HG03521 (cell line): ENCODE measurements at regions not wholly inside any gene's neighbourhood (a gene's known extent, or its start where the extent isn't known, plus 50 kb on each side); places are given as distances from the start of the nearest gene placed in this dataset.
A peak's percentile ranks its signal among the peaks of the same experiment; 100 is the strongest.

Experiments used
- ATAC-seq: cut with Tn5 transposase; IDR thresholded peaks from one replicate; pipeline ENCODE4 v1.9.1; 2021; ENCODE audit warnings: mild to moderate bottlenecking, moderate library complexity; ENCODE audit not compliant: unreplicated experiment

- ATAC-seq, result no peak
These were observed 355.4 kb downstream of the CRPPA start for GRCh38 chr7:16065939-16066338.

GRCh38 chr7:16063716-16064675, 357.3 kb downstream of the CRPPA start:
- ATAC-seq, result no peak

GRCh38 chr7:16063221-16063620, 358.1 kb downstream of the CRPPA start:
- no peak for ATAC-seq

- ATAC-seq, result no peak
These were observed 359.1 kb downstream of the CRPPA start for GRCh38 chr7:16062269-16062668.

GRCh38 chr7:16061630-16062029, 359.7 kb downstream of the CRPPA start:
- no peak for ATAC-seq

- no peak for ATAC-seq
These were observed 360.3 kb downstream of the CRPPA start for GRCh38 chr7:16061011-16061410.

GRCh38 chr7:16060502-16060901, 360.8 kb downstream of the CRPPA start:
- ATAC-seq, result no peak

- peak; percentile 74 for ATAC-seq
These were observed 365.9 kb downstream of the CRPPA start for GRCh38 chr7:16055263-16055976.

GRCh38 chr7:16051561-16052255, 365.2 kb upstream of the MEOX2 start:
- ATAC-seq, result no peak

GRCh38 chr7:16046041-16046440, 359.6 kb upstream of the MEOX2 start:
- ATAC-seq, result no peak

GRCh38 chr7:16045296-16045695, 358.8 kb upstream of the MEOX2 start:
- ATAC-seq, result no peak

GRCh38 chr7:16044645-16045044, 358.2 kb upstream of the MEOX2 start:
- ATAC-seq, result no peak

GRCh38 chr7:16040346-16040745, 353.9 kb upstream of the MEOX2 start:
- no peak for ATAC-seq

GRCh38 chr7:16038906-16039305, 352.4 kb upstream of the MEOX2 start:
- ATAC-seq, result no peak

- ATAC-seq, result no peak
These were observed 348.9 kb upstream of the MEOX2 start for GRCh38 chr7:16035392-16035791.

- ATAC-seq, result no peak
These were observed 348.4 kb upstream of the MEOX2 start for GRCh38 chr7:16034866-16035265.

- ATAC-seq, result no peak
These were observed 347.9 kb upstream of the MEOX2 start for GRCh38 chr7:16034353-16034752.

GRCh38 chr7:16033233-16033632, 346.8 kb upstream of the MEOX2 start:
- no peak for ATAC-seq

- no peak for ATAC-seq
These were observed 342.2 kb upstream of the MEOX2 start for GRCh38 chr7:16028636-16029035.

- ATAC-seq, result no peak
These were observed 341.6 kb upstream of the MEOX2 start for GRCh38 chr7:16028103-16028502.

GRCh38 chr7:16027396-16027795, 340.9 kb upstream of the MEOX2 start:
- ATAC-seq, result no peak
